OCI-LY1 (cell line): ENCODE measurements at regions not wholly inside any gene's neighbourhood (a gene's known extent, or its start where the extent isn't known, plus 50 kb on each side); places are given as distances from the start of the nearest gene placed in this dataset.

Experiments
- H2AFZ ChIP-seq: fragments of 200-600 bp; sonication (generic), shearing (Covaris generic); 2 replicates; pipeline ENCODE4 v1.6.0; 2014; ENCODE audit warnings: antibody characterized with exemption, mild to moderate bottlenecking, low read length
- H3F3A ChIP-seq: fragments of 200-600 bp; sonication (generic), shearing (Covaris generic); 2 replicates; pipeline ENCODE4 v1.6.0; 2014; ENCODE audit warnings: mild to moderate bottlenecking, antibody characterized with exemption, low read length, moderate library complexity; ENCODE audit not compliant: insufficient read depth
- H3K27ac ChIP-seq: fragments of 200-600 bp; sonication (generic); 2 replicates; pipeline ENCODE4 v1.5.1; 2014; ENCODE audit warnings: low read length, mixed run types, mild to moderate bottlenecking, low read depth; ENCODE audit not compliant: poor library complexity, severe bottlenecking
- H3K27me3 ChIP-seq: fragments of 200-600 bp; sonication (generic); 2 replicates; pipeline ENCODE4 v1.6.0; 2014; ENCODE audit warnings: antibody characterized with exemption, mild to moderate bottlenecking, low read length, moderate library complexity; ENCODE audit not compliant: insufficient read depth
- H3K36me3 ChIP-seq: fragments of 200-600 bp; sonication (generic); 2 replicates; pipeline ENCODE4 v1.6.1; 2014; ENCODE audit warnings: mild to moderate bottlenecking, antibody characterized with exemption, low read length, moderate library complexity, mixed read lengths; ENCODE audit not compliant: insufficient read depth
- H3K4me1 ChIP-seq: fragments of 200-600 bp; sonication (generic); 2 replicates; pipeline ENCODE4 v1.5.1; 2014; ENCODE audit warnings: mild to moderate bottlenecking, low read length, moderate library complexity; ENCODE audit not compliant: insufficient read depth, severe bottlenecking
- H3K4me2 ChIP-seq: fragments of 200-600 bp; sonication (generic), shearing (Covaris generic); 2 replicates; pipeline ENCODE4 v1.6.1; 2014; ENCODE audit warnings: low read length
- H3K4me3 ChIP-seq: fragments of 200-600 bp; sonication (generic); 2 replicates; pipeline ENCODE4 v1.5.1; 2014; ENCODE audit warnings: low read length, low read depth, mild to moderate bottlenecking, mixed read lengths; ENCODE audit not compliant: poor library complexity, severe bottlenecking
- H3K79me2 ChIP-seq: fragments of 200-600 bp; shearing (Covaris generic); 2 replicates; pipeline ENCODE4 v1.6.1; 2016; ENCODE audit warnings: mixed run types, low read length, mixed read lengths; ENCODE audit not compliant: insufficient read depth
- H3K9ac ChIP-seq: fragments of 200-600 bp; sonication (generic), shearing (Covaris generic); 2 replicates; pipeline ENCODE4 v1.6.1; 2014; ENCODE audit warnings: mild to moderate bottlenecking, low read length, mixed read lengths
- H3K9me2 ChIP-seq: fragments of 200-600 bp; sonication (generic), shearing (Covaris generic); 2 replicates; pipeline ENCODE4 v1.6.1; 2014; ENCODE audit warnings: low read depth, mild to moderate bottlenecking, low read length, mixed read lengths
- H3K9me3 ChIP-seq: fragments of 200-600 bp; shearing (Covaris generic); 2 replicates; pipeline ENCODE4 v1.6.1; 2014; ENCODE audit warnings: low read length, mixed read lengths
- H4K20me1 ChIP-seq: fragments of 200-600 bp; sonication (generic), shearing (Covaris generic); 2 replicates; pipeline ENCODE4 v1.6.0; 2016; ENCODE audit warnings: mild to moderate bottlenecking, low read length; ENCODE audit not compliant: insufficient read depth
- EZH2 ChIP-seq: fragments of 200-600 bp; sonication (generic), shearing (Covaris generic); IDR thresholded peaks from 2 replicates; pipeline ENCODE4 v1.8.0; 2017; ENCODE audit warnings: borderline replicate concordance, mixed run types, mild to moderate bottlenecking, antibody characterized with exemption, low read length, moderate library complexity, mixed read lengths
- TF ChIP-seq, protein P1 (sequence below): fragments of 200-600 bp; sonication (generic), shearing (Covaris generic); IDR thresholded peaks from 2 replicates; pipeline ENCODE4 v1.5.1; 2017; ENCODE audit warnings: mild to moderate bottlenecking, antibody characterized with exemption, low read length, moderate library complexity, mixed read lengths

DNA sequence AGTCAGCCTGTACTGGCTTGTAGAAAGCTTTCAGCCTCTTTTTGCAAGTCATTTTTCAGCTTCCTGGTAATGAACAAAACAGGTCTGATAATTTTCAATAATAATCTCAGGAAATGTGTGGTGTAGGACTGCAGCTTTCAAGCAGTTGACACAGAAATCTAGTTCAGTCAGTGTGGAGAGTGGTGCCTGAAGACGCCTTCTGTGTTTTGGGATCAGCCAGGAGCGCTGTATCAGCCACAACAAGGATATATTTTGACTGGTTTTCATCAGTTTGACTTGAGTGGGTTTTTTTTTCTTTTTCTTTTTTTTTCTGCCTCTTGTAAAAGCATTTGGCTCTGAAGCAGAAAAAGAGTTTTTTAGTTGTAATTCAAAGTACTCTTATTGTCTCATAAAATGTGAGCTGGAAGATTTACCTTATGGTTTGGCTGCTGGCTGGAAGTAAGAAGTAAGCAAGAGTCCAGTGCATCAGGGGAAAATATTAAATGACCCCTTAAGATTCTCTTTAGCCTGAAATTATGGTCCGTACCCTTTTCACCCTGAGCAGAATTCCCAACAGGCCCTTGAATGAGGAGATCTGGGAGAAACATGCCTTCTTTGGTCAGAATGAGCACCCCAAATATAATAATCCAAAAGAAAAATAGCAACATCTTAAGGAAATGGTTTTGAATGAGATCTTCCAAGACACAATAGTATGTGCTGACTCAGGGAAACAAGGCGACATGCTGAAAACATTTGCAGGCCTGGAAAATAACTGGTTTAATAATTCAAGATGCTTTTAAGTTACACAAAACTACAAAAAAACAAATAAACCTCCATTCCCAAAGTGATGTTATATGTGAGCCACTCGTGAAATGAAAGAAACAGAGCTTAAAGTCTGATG lies 332.7 kb upstream of the ADAMTS9 start:
- no peak overlapping the region for H3K27ac ChIP-seq
- H2AFZ ChIP-seq: no peak overlapping the region
- H3K4me3 ChIP-seq: no peak overlapping the region
- H3K9me3 ChIP-seq: no peaks in the 10 kb centered on the region
- H3K9me2 ChIP-seq: no peaks in the 10 kb centered on the region
- H3K79me2 ChIP-seq: no peaks in the 10 kb centered on the region
- H4K20me1 ChIP-seq: no peaks in the 10 kb centered on the region
- TF ChIP-seq EZH2: no peak
- TF ChIP-seq, protein P1, sequence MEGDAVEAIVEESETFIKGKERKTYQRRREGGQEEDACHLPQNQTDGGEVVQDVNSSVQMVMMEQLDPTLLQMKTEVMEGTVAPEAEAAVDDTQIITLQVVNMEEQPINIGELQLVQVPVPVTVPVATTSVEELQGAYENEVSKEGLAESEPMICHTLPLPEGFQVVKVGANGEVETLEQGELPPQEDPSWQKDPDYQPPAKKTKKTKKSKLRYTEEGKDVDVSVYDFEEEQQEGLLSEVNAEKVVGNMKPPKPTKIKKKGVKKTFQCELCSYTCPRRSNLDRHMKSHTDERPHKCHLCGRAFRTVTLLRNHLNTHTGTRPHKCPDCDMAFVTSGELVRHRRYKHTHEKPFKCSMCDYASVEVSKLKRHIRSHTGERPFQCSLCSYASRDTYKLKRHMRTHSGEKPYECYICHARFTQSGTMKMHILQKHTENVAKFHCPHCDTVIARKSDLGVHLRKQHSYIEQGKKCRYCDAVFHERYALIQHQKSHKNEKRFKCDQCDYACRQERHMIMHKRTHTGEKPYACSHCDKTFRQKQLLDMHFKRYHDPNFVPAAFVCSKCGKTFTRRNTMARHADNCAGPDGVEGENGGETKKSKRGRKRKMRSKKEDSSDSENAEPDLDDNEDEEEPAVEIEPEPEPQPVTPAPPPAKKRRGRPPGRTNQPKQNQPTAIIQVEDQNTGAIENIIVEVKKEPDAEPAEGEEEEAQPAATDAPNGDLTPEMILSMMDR: no peak
- no peak overlapping the region for H3K4me2 ChIP-seq
- no peaks in the 10 kb centered on the region for H3F3A ChIP-seq
- no peaks in the 10 kb centered on the region for H3K27me3 ChIP-seq
- H3K36me3 ChIP-seq: no peaks in the 10 kb centered on the region
- no peaks in the 10 kb centered on the region for H3K4me1 ChIP-seq
- H3K9ac ChIP-seq: no peak overlapping the region

DNA sequence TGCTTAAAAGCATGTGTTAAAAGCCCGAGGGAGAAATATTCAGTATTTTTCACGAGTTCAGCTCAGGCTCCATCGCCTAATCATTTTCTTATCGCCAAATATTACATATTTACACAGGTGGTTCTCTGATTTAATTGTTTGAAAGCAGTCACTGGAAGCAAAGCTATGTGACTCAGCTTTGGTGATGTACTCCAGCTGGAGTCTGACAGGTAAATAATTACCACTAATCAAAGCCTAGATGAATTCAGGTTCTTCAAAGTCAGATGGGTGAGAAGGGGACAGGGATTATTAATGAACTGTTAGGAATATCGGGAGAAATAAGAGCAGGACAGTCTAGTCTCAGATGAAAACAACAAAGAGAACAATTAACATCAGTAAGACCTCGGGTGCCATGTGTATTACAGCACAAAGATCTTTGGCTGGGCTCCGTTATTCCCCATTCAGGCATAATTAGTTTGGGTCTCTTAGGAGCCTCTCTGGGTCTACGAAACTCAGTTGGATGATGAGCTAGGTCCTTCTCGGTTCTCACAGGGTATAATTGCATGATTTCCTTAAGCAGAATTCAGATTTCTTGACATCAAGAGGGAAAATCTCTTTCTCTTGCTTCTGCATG lies 331.7 kb upstream of the ADAMTS9 start:
- Histone ChIP-seq H3K9ac (no peak overlapping the region), H3K27me3 (no peaks in the 10 kb centered on the region), H3K4me2 (no peak overlapping the region), H3K9me3 (no peaks in the 10 kb centered on the region), H3K9me2 (no peaks in the 10 kb centered on the region), H3F3A (no peaks in the 10 kb centered on the region), H3K79me2 (no peaks in the 10 kb centered on the region), H4K20me1 (no peaks in the 10 kb centered on the region), H3K4me1 (no peaks in the 10 kb centered on the region), H2AFZ (no peak overlapping the region), H3K4me3 (no peak overlapping the region), H3K36me3 (no peaks in the 10 kb centered on the region), H3K27ac (no peak overlapping the region)
- TF ChIP-seq, protein P1: no peak
- no peak for TF ChIP-seq EZH2

DNA sequence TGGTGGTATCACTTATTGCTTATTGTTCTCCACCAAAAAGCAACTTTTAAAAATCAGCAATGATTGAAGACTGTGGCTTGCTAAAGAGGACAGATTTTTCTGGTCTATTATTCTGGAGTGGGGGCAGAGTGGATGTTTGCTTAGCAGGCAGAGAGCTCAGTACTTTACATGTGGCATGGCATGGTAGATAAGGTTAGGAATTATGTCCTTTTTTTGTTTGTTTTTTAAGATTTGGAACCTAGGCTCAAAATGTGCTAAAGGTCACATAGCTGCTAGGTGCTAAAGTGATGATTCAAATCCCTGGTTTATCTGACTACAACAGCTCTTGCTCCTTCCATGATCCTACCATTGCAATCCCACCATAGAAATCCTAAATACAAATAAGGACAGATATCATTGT lies 331.0 kb upstream of the ADAMTS9 start:
- no peaks in the 10 kb centered on the region for H3K9me3 ChIP-seq
- H3K9ac ChIP-seq: no peak overlapping the region
- no peak overlapping the region for H2AFZ ChIP-seq
- H3K4me2 ChIP-seq: no peak overlapping the region
- H3K27ac ChIP-seq: no peak overlapping the region
- H4K20me1 ChIP-seq: no peaks in the 10 kb centered on the region
- H3K4me3 ChIP-seq: no peak overlapping the region
- H3K27me3 ChIP-seq: no peaks in the 10 kb centered on the region
- no peaks in the 10 kb centered on the region for H3K9me2 ChIP-seq
- H3F3A ChIP-seq: no peaks in the 10 kb centered on the region
- H3K79me2 ChIP-seq: no peaks in the 10 kb centered on the region
- no peaks in the 10 kb centered on the region for H3K36me3 ChIP-seq
- H3K4me1 ChIP-seq: no peaks in the 10 kb centered on the region
- TF ChIP-seq, protein P1: no peak
- TF ChIP-seq EZH2: no peak
